Activated CD4-positive, alpha-beta T cell treated with anti-CD3 and anti-CD28 coated beads, Interleukin-2, amount 10 ng/mL, durations not matched to agents 24 days and 14 days (primary cell): ENCODE measurements at regions not wholly inside any gene's neighbourhood (a gene's known extent, or its start where the extent isn't known, plus 50 kb on each side); places are given as distances from the start of the nearest gene placed in this dataset.

Experiments
- DNase-seq: peaks from one replicate; pipeline ENCODE4 v3.0.0; 2022
- H3K27ac Mint-ChIP-seq: one replicate; pipeline ENCODE4 v1.8.0; 2022; ENCODE audit warnings: mild to moderate bottlenecking, mixed read lengths
- H3K27me3 Mint-ChIP-seq: one replicate; pipeline ENCODE4 v1.8.0; 2022; ENCODE audit warnings: mixed read lengths
- H3K36me3 Mint-ChIP-seq: one replicate; pipeline ENCODE4 v1.8.0; 2022; ENCODE audit warnings: low read depth, mild to moderate bottlenecking, mixed read lengths
- H3K4me1 Mint-ChIP-seq: one replicate; pipeline ENCODE4 v1.8.0; 2021; ENCODE audit warnings: mixed read lengths
- H3K4me3 Mint-ChIP-seq: one replicate; pipeline ENCODE4 v1.8.0; 2022; ENCODE audit warnings: mild to moderate bottlenecking, moderate library complexity, mixed read lengths
- H3K9me3 Mint-ChIP-seq: one replicate; pipeline ENCODE4 v1.8.0; 2021; ENCODE audit warnings: mixed read lengths
- intact Hi-C: fragments of 100-400 bp; cut with micrococcal nuclease; formaldehyde crosslinking; loops from one replicate; pipeline ENCODE4 v1.15.1; 2023

GRCh38 chr6:66068907-66069306, 361.9 kb upstream of the EYS start:
- Mint-ChIP-seq H3K4me3 (no peak overlapping the region), H3K27ac (no peak overlapping the region)
- intact Hi-C loops: no loop called here

GRCh38 chr6:66068033-66068432, 361.0 kb upstream of the EYS start:
- Mint-ChIP-seq H3K9me3 (peaks cover 7% of the 10 kb centered on the region), H3K27me3 (no peaks in the 10 kb centered on the region), H3K36me3 (no peaks in the 10 kb centered on the region), H3K4me1 (no peaks in the 10 kb centered on the region), H3K27ac (no peak overlapping the region), H3K4me3 (no peak overlapping the region)
- no peak for DNase-seq
- intact Hi-C loops: no loop called here

More at GRCh38 chr6:66068907-66069306, 361.9 kb upstream of the EYS start:
- Mint-ChIP-seq H3K36me3 (no peaks in the 10 kb centered on the region), H3K4me1 (no peaks in the 10 kb centered on the region), H3K9me3 (peaks cover 7% of the 10 kb centered on the region), H3K27me3 (no peaks in the 10 kb centered on the region)
- no peak for DNase-seq

DNA sequence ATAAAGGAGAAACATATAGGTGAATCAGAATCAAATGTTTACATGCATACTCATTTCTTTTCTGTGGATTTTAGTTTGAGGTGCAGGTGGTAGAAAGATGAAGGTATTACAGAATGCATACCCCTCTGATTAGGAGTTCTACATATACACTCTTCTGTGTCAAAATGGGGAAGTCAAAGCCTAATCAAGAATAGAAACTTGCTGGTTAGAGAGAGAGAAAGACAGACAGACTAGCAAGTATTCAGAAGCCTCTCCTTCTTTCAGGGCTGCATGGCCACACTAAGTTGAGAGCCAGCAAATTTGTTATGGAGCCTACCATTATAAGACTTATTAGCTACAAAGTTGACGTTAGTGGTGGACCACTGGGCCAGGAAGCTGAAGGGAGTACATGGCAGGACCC, 358.3 kb upstream of the EYS start:
- Mint-ChIP-seq H3K36me3 (no peaks in the 10 kb centered on the region), H3K9me3 (peaks cover 7% of the 10 kb centered on the region), H3K4me1 (no peaks in the 10 kb centered on the region), H3K4me3 (no peak overlapping the region), H3K27ac (no peak overlapping the region), H3K27me3 (no peaks in the 10 kb centered on the region)
- no peak for DNase-seq
- intact Hi-C loops: no loop called here

DNA sequence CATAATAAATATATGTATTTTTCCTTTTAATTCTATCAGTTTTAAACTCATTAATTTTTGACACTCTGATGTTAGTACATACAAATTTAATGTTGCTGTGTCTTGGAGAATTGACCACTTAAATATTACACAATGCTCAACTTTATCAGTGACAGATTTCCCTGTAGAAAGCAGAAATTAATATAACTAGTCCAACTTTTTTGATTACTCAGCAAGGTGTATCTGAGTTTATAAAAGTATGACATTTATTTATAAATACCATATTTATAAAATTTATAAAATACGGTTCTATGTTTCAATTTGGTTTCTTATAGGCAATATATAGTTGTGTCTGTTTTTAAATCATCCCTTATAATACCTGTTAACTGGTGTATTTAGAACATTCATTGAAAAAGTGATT, 350.0 kb upstream of the EYS start:
- Mint-ChIP-seq H3K9me3 (peaks cover 3% of the 10 kb centered on the region), H3K27ac (no peak overlapping the region), H3K27me3 (no peaks in the 10 kb centered on the region), H3K4me1 (no peaks in the 10 kb centered on the region), H3K4me3 (no peak overlapping the region), H3K36me3 (no peaks in the 10 kb centered on the region)
- no peak for DNase-seq
- intact Hi-C loops: no loop called here

DNA sequence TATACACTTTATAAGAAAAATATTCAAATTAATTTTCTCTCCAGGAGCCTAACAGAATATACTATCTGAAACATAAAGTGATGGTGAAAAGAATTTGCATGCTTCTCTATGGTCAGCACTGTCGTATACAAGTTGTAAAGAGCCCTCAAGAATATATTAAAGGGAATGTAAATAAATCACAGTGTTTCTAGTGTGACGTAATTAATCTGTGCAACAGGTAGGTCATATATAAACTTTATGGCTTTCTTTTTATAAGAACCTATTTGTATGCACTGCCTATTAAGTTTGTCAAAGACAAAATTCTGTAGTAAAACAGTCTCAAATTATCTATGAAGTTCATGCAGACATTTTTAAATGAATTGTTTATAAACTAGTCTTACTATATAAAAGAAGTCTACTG, 347.9 kb upstream of the EYS start:
- Mint-ChIP-seq H3K4me3 (no peak overlapping the region), H3K4me1 (no peaks in the 10 kb centered on the region), H3K27me3 (no peaks in the 10 kb centered on the region), H3K27ac (no peak overlapping the region), H3K9me3 (peaks cover 3% of the 10 kb centered on the region), H3K36me3 (no peaks in the 10 kb centered on the region)
- DNase-seq: no peak
- intact Hi-C loops: no loop called here

GRCh38 chr6:66051812-66052211, 344.8 kb upstream of the EYS start:
- H3K4me1 Mint-ChIP-seq: no peaks in the 10 kb centered on the region
- DNase-seq: no peak
- no peaks in the 10 kb centered on the region for H3K27me3 Mint-ChIP-seq
- no peak overlapping the region for H3K27ac Mint-ChIP-seq
- intact Hi-C loops: no loop called here
- no peak overlapping the region for H3K4me3 Mint-ChIP-seq
- no peaks in the 10 kb centered on the region for H3K36me3 Mint-ChIP-seq
- peaks cover 3% of the 10 kb centered on the region for H3K9me3 Mint-ChIP-seq

DNA sequence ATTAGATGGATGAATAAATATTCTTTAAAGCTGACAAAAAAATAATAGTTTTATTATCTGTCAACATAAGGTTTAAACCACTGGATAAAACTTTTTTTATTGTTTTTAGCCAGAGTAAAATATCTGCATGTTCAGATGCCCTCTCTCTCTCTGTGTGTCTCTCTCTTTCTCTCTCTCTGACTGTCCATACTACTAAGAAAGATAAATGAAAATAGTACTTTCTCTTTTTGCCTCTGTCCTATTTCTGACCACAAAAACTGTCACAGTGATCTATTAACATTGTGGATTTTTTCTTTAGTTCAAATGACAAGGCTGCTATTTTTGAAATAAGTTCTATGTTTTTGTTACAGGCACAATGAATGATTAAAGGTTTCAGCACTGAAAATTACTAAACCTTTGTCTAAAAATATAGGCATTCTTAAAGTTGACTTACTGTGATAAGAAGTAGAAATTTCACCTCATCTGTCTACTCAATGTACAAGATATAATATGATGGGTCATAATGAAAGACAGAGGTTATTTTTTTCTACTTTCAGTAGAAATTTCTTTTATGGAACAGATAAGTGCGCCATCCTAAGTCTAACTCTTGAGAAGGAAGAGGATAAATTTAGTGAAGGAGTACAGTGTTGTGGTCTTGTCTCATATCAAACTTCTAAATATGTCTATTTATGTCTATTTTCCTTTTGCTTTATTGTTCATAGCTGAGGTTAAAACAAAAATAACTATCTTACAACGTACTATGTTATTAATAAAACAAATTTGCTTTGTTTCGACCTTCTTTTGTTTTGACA, 341.9 kb upstream of the EYS start:
- intact Hi-C loops: no loop called here
- peaks cover 4% of the 10 kb centered on the region for H3K9me3 Mint-ChIP-seq
- H3K4me1 Mint-ChIP-seq: no peaks in the 10 kb centered on the region
- H3K27me3 Mint-ChIP-seq: no peaks in the 10 kb centered on the region
- no peak overlapping the region for H3K27ac Mint-ChIP-seq
- no peak for DNase-seq
- H3K36me3 Mint-ChIP-seq: no peaks in the 10 kb centered on the region
- H3K4me3 Mint-ChIP-seq: no peak overlapping the region

DNA sequence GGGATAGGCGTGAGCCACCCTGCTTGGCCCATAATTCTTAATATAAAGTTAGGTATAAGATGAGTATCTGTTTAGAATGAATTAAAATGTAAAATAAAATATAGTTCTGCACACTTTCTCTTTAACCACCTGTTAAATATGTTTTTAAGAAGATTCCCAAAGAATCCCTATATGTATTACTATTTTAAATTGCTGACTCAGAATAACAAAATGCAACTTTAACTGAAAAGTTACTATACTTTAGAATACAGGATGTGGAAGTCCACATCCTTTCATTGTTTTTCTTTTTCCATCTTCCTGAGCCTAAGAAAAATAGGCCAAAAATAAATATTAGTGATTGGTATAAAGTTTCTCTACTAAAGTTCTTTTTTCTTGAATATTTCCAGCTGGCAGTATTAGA, 325.6 kb upstream of the EYS start:
- H3K4me1 Mint-ChIP-seq: no peaks in the 10 kb centered on the region
- DNase-seq: no peak
- no peak overlapping the region for H3K4me3 Mint-ChIP-seq
- no peak overlapping the region for H3K27ac Mint-ChIP-seq
- no peaks in the 10 kb centered on the region for H3K36me3 Mint-ChIP-seq
- intact Hi-C loops: no loop called here
- H3K27me3 Mint-ChIP-seq: no peaks in the 10 kb centered on the region
- peaks cover 9% of the 10 kb centered on the region for H3K9me3 Mint-ChIP-seq

DNA sequence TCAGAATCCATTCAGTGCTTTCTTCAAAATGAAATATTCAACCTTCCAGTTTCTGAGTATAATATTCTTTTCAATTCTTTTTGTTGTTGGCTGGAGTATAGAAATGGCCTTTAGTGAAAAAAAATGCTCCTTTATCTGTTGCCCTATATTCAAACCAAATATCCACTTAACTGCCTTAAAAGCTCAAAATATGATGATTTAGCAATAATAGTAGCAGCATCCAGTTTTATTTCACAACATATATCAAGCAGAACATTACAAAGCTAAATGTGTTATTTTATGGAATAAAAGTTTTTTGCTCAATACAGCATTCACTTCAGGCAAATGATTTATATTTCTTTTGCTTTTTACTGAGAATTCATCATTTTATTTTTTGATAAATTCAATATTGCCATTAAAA, 322.4 kb upstream of the EYS start:
- intact Hi-C loops: no loop called here
- no peaks in the 10 kb centered on the region for H3K4me1 Mint-ChIP-seq
- H3K27ac Mint-ChIP-seq: no peak overlapping the region
- no peaks in the 10 kb centered on the region for H3K27me3 Mint-ChIP-seq
- no peaks in the 10 kb centered on the region for H3K36me3 Mint-ChIP-seq
- no peak overlapping the region for H3K4me3 Mint-ChIP-seq
- no peak for DNase-seq
- peaks cover 9% of the 10 kb centered on the region for H3K9me3 Mint-ChIP-seq

DNA sequence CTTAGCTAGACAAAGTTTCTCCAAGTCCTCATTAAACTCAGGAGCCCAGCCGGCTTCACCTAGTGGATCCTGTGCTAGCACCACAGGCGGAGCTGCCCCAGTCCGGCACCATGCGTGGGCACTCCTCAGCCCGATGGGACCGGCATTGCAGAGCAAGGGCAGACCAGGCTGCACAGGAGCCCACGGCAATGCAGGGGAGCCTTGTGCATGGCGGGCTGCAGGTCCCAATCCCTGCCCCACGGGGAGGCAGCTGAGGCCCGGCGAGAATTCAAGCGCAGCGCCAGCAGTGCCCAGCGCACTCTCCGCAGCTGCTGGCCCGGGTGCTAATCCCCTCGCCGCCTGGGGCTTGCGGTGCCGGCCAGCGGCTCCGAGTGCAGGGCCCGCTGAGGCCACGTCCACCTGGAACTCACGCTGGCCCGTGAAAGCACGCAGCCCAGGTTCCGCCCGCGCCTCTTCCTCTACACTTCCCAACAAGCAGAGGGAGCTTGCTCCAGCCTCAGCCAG, 292.3 kb upstream of the EYS start:
- H3K9me3 Mint-ChIP-seq: peaks cover 4% of the 10 kb centered on the region
- intact Hi-C loops: no loop called here
- no peak overlapping the region for H3K4me3 Mint-ChIP-seq
- no peaks in the 10 kb centered on the region for H3K36me3 Mint-ChIP-seq
- no peaks in the 10 kb centered on the region for H3K4me1 Mint-ChIP-seq
- no peak overlapping the region for H3K27ac Mint-ChIP-seq
- no peak for DNase-seq
- no peaks in the 10 kb centered on the region for H3K27me3 Mint-ChIP-seq

DNA sequence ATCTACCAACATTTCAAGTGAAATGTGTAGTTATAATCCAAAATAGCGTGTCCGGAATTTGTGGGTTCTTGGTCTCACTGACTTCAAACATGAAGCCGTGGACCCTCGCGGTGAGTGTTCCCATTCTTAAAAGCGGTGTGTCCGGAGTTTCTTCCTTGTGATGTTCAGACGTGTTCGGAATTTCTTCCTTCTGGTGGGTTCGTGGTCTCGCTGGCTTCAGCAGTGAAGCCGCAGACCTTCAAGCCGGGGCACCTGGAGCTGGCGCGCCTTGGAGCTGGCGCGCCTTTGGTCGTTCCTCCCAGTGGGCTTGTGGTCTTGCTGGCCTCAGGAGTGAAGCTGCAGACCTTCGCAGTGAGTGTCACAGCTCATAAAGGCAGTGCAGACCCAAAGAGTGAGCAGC, 291.5 kb upstream of the EYS start:
- Mint-ChIP-seq H3K9me3 (peaks cover 4% of the 10 kb centered on the region), H3K4me3 (no peak overlapping the region), H3K27me3 (no peaks in the 10 kb centered on the region), H3K36me3 (no peaks in the 10 kb centered on the region), H3K27ac (no peak overlapping the region), H3K4me1 (no peaks in the 10 kb centered on the region)
- DNase-seq: no peak
- intact Hi-C loops: no loop called here

GRCh38 chr6:65997539-65997938, 290.5 kb upstream of the EYS start:
- intact Hi-C loops: no loop called here
- Mint-ChIP-seq H3K27me3 (no peaks in the 10 kb centered on the region), H3K36me3 (no peaks in the 10 kb centered on the region), H3K4me1 (no peaks in the 10 kb centered on the region), H3K4me3 (no peak overlapping the region), H3K9me3 (peaks cover 4% of the 10 kb centered on the region), H3K27ac (no peak overlapping the region)
- DNase-seq: no peak

DNA sequence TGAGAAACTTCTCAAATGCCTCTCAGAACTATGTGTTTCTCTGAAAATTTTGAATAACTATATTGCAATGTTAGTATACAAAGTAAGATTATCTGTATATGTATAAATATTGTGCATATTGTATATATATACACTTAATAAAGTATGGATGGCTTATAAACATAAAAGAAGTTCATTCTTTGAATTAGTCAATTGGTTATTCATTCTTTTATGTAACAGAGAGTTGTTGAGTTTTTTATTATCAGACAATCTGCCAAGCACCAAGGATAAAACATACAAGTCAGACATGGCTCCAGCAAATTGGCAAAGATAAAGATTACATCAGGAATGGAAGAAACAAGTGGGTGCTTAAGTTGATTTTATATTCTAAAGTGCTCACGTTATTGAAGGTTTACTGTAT, 289.1 kb upstream of the EYS start:
- Mint-ChIP-seq H3K27me3 (no peaks in the 10 kb centered on the region), H3K9me3 (peaks cover 4% of the 10 kb centered on the region), H3K4me3 (no peak overlapping the region), H3K36me3 (no peaks in the 10 kb centered on the region), H3K4me1 (no peaks in the 10 kb centered on the region), H3K27ac (no peak overlapping the region)
- intact Hi-C loops: no loop called here
- no peak for DNase-seq

- H3K36me3 Mint-ChIP-seq: no peaks in the 10 kb centered on the region
- H3K27me3 Mint-ChIP-seq: no peaks in the 10 kb centered on the region
- intact Hi-C loops: no loop called here
- H3K4me1 Mint-ChIP-seq: no peaks in the 10 kb centered on the region
- H3K4me3 Mint-ChIP-seq: no peak overlapping the region
- no peaks in the 10 kb centered on the region for H3K9me3 Mint-ChIP-seq
- DNase-seq: no peak
- no peak overlapping the region for H3K27ac Mint-ChIP-seq
Observed at GRCh38 chr6:65989676-65990075, 282.6 kb upstream of the EYS start.

DNA sequence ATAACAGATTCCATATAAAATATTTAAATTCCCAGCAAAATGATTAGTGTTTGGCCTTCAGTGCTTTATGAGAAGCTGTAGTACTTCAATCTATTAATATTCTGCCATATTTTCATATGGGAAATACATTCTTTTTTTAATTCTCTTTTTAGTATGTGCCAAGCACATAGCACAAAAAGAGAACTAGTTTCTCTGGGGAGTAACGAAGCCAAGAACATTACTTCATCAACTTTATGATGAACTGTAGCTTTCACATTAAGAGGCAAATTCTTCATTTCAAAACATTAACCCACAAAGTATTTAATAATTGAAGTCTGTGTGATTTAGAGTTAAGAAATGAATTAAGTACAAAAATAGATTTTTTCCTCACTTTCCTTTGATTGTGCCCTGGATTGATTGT, 281.0 kb upstream of the EYS start:
- no peaks in the 10 kb centered on the region for H3K36me3 Mint-ChIP-seq

More for the DNA sequence above, 281.0 kb upstream of the EYS start:
- Mint-ChIP-seq H3K27ac (no peak overlapping the region), H3K4me3 (no peak overlapping the region), H3K9me3 (no peaks in the 10 kb centered on the region), H3K27me3 (no peaks in the 10 kb centered on the region), H3K4me1 (no peaks in the 10 kb centered on the region)
- DNase-seq: no peak
- intact Hi-C loops: no loop called here
